HG03575 (cell line): ENCODE measurements at regions not wholly inside any gene's neighbourhood (a gene's known extent, or its start where the extent isn't known, plus 50 kb on each side); places are given as distances from the start of the nearest gene placed in this dataset.
"Not testable (repeated sequence)": the region's sequence is repeated elsewhere in the genome, so short reads cannot be mapped to it uniquely, and the experiment has no call there.

Source experiments
- ATAC-seq: cut with Tn5 transposase; IDR thresholded peaks from one replicate; pipeline ENCODE4 v1.9.1; 2021; ENCODE audit not compliant: unreplicated experiment, insufficient number of reproducible peaks, low FRiP score; ENCODE audit errors: extremely low read depth

- ATAC-seq: no peak
Measured at GRCh38 chr9:118637681-118638080, 731.6 kb downstream of the BRINP1 start.

GRCh38 chr9:118640836-118641560 is 728.2 kb downstream of the BRINP1 start:
- no peak for ATAC-seq

GRCh38 chr9:118643118-118643517 is 726.1 kb downstream of the BRINP1 start:
- no peak for ATAC-seq

GRCh38 chr9:118644066-118644465 is 725.2 kb downstream of the BRINP1 start:
- no peak for ATAC-seq

GRCh38 chr9:118647331-118647730 is 721.9 kb downstream of the BRINP1 start:
- no peak for ATAC-seq

GRCh38 chr9:118650417-118650816 is 718.8 kb downstream of the BRINP1 start:
- no peak for ATAC-seq

- ATAC-seq: no peak
Measured at GRCh38 chr9:118651511-118651910, 717.7 kb downstream of the BRINP1 start.

GRCh38 chr9:118652258-118652657 is 717.0 kb downstream of the BRINP1 start:
- no peak for ATAC-seq

GRCh38 chr9:118652912-118653311 is 716.3 kb downstream of the BRINP1 start:
- ATAC-seq: no peak

- no peak for ATAC-seq
Measured at GRCh38 chr9:118659011-118659410, 710.2 kb downstream of the BRINP1 start.

- ATAC-seq: no peak
Measured at GRCh38 chr9:118665226-118665919, 703.9 kb downstream of the BRINP1 start.

GRCh38 chr9:118670011-118670953 is 699.0 kb downstream of the BRINP1 start:
- ATAC-seq: no peak

- no peak for ATAC-seq
Measured at GRCh38 chr9:118674942-118675341, 694.3 kb downstream of the BRINP1 start.

GRCh38 chr9:118677936-118678653 is 691.1 kb downstream of the BRINP1 start:
- not testable (repeated sequence) for ATAC-seq

- ATAC-seq: no peak
Measured at GRCh38 chr9:118686959-118687358, 682.3 kb downstream of the BRINP1 start.

- ATAC-seq: no peak
Measured at GRCh38 chr9:118689280-118689679, 680.0 kb downstream of the BRINP1 start.

GRCh38 chr9:118692613-118693012 is 676.6 kb downstream of the BRINP1 start:
- ATAC-seq: no peak

- no peak for ATAC-seq
Measured at GRCh38 chr9:118693645-118694044, 675.6 kb downstream of the BRINP1 start.

GRCh38 chr9:118695249-118695648 is 674.0 kb downstream of the BRINP1 start:
- not testable (repeated sequence) for ATAC-seq
